K562 (cell line): ENCODE measurements at regions not wholly inside any gene's neighbourhood (a gene's known extent, or its start where the extent isn't known, plus 50 kb on each side); places are given as distances from the start of the nearest gene placed in this dataset.
A peak's percentile ranks its signal among the peaks of the same experiment; 100 is the strongest.

Experiments
- ARNT ChIP-seq, 2 experiments: fragments of 450-650 bp; IDR thresholded peaks; 2 replicates each; pipeline ENCODE4 v1.6.1; 2016; ENCODE audit warnings: mild to moderate bottlenecking in 1 of 2
- CBX5 ChIP-seq: IDR thresholded peaks from 2 replicates; pipeline ENCODE4 v1.6.1; 2014; ENCODE audit warnings: low read depth, borderline replicate concordance
- CCAR2 ChIP-seq: fragments of 200-400 bp; formaldehyde crosslinking; IDR thresholded peaks from 2 replicates; pipeline ENCODE4 v1.6.1; 2017; ENCODE audit warnings: mild to moderate bottlenecking, low read depth, low read length
- DDX20 ChIP-seq: fragments of 450-650 bp; IDR thresholded peaks from 2 replicates; pipeline ENCODE4 v1.6.1; 2016; ENCODE audit warnings: missing genetic modification characterization, low read depth, mild to moderate bottlenecking, missing compliant biosample characterization, moderate library complexity
- DLX4 ChIP-seq: fragments of 250-450 bp; sonication (Bioruptor Pico); IDR thresholded peaks from 2 replicates; pipeline ENCODE4 v1.6.1; 2021; ENCODE audit warnings: mild to moderate bottlenecking
- E2F8 ChIP-seq: fragments of 450-650 bp; IDR thresholded peaks from 2 replicates; pipeline ENCODE4 v1.7.1; 2018; ENCODE audit warnings: mild to moderate bottlenecking, low read depth; ENCODE audit not compliant: partially characterized antibody
- ETV1 ChIP-seq: fragments of 450-650 bp; conservative IDR thresholded peaks from 2 replicates; pipeline ENCODE4 v1.6.1; 2016; ENCODE audit warnings: missing genetic modification characterization, control low read depth, low read depth, missing compliant biosample characterization
- FOXO4 ChIP-seq: fragments of 450-650 bp; formaldehyde crosslinking; IDR thresholded peaks from 2 replicates; pipeline ENCODE4 v1.4.0; 2020; ENCODE audit warnings: mild to moderate bottlenecking, moderate library complexity
- GTF3C2 ChIP-seq: IDR thresholded peaks from 3 replicates; pipeline ENCODE4 v1.6.1; 2011; ENCODE audit warnings: borderline replicate concordance, mild to moderate bottlenecking, moderate library complexity; ENCODE audit not compliant: insufficient read length; ENCODE audit errors: extremely low read depth
- HMGXB4 ChIP-seq: sonication (generic); formaldehyde crosslinking; IDR thresholded peaks from 2 replicates; pipeline ENCODE4 v1.8.1; 2023; ENCODE audit warnings: mild to moderate bottlenecking, missing genetic modification reagents
- HNRNPLL ChIP-seq: fragments of 200-400 bp; formaldehyde crosslinking; IDR thresholded peaks from 2 replicates; pipeline ENCODE4 v1.6.1; 2017; ENCODE audit warnings: low read length, low read depth, mild to moderate bottlenecking; ENCODE audit not compliant: poor library complexity, severe bottlenecking
- KAT2B ChIP-seq: IDR thresholded peaks from one replicate; pipeline ENCODE4 v1.6.1; 2012; ENCODE audit warnings: low read depth, mild to moderate bottlenecking, control low read depth, inconsistent platforms, low read length, moderate library complexity
- MEF2A ChIP-seq: IDR thresholded peaks from 2 replicates; pipeline ENCODE4 v1.6.1; 2011; ENCODE audit warnings: low read depth, mild to moderate bottlenecking, low read length, moderate library complexity; ENCODE audit not compliant: control insufficient read depth
- TAF7 ChIP-seq: fragments of 450-650 bp; IDR thresholded peaks from 2 replicates; pipeline ENCODE4 v1.6.1; 2016; ENCODE audit warnings: missing genetic modification characterization, missing compliant biosample characterization
- TAL1 ChIP-seq: fragments of 450-650 bp; IDR thresholded peaks from 2 replicates; pipeline ENCODE4 v1.6.1; 2016; ENCODE audit warnings: mild to moderate bottlenecking
- ZBTB9 ChIP-seq: fragments of 450-650 bp; formaldehyde crosslinking; IDR thresholded peaks from 2 replicates; pipeline ENCODE4 v1.4.0; 2020; ENCODE audit warnings: mild to moderate bottlenecking, moderate library complexity
- ZNF589 ChIP-seq: fragments of 200-800 bp; sonication (Bioruptor generic); IDR thresholded peaks from 2 replicates; pipeline ENCODE4 v1.6.1; 2016; ENCODE audit warnings: low read depth, missing genetic modification characterization, missing compliant biosample characterization

GRCh38 chr7:131255242-131255641, 72.4 kb upstream of the MKLN1 start (continued):
- TF ChIP-seq GTF3C2 (no peak), HMGXB4 (no peak), ZBTB9 (no peak), ARNT (IDR thresholded peaks at IDR 0.05) (peak; percentile 70 to 73; a peak in 1 of 4 replicates), CBX5 (peak; percentile 97), KAT2B (no peak), ETV1 (tag) (0 out of 2 replicates have a peak, but pooled peaks have one; percentile 12), TAL1 (0 out of 2 replicates have a peak, but pooled peaks have one; percentile 8), TAF7 (no peak), MEF2A (no peak), DLX4 (CRISPR knock-in tag) (no peak), CCAR2 (no peak), ZNF589 (CRISPR knock-in tag) (no peak), DDX20 (tag) (no peak), HNRNPLL (no peak), E2F8 (peak; percentile 43), FOXO4 (CRISPR knock-in tag) (no peak)
